Gastrocnemius medialis (tissue), 4 donors: ENCODE measurements at regions not wholly inside any gene's neighbourhood (a gene's known extent, or its start where the extent isn't known, plus 50 kb on each side); places are given as distances from the start of the nearest gene placed in this dataset.
"Not testable (repeated sequence)": the region's sequence is repeated elsewhere in the genome, so short reads cannot be mapped to it uniquely, and the experiment has no call there.

ENCODE experiments used
- ATAC-seq, 2 donors: fragments of 150-250 bp; one replicate each; pipeline ENCODE4 v1.9.1; 2016
- DNase-seq, 2 donors: peaks; one replicate each; pipeline ENCODE4 v3.0.0-alpha.2; 2019
- H3K27ac ChIP-seq, 4 donors: fragments of 200-600 bp; sonication (generic); 1 replicate in 1 of 4; 2 replicates in 3 of 4; pipeline ENCODE4 v1.5.1; 2016 to 2018; ENCODE audit warnings: mild to moderate bottlenecking in 2 of 4, moderate library complexity in 1 of 4
- H3K27me3 ChIP-seq, 3 donors: fragments of 200-600 bp; sonication (generic) in 2 of 3; 1 replicate in 1 of 3; 2 replicates in 2 of 3; pipeline versions ENCODE4 v1.5.1 to v1.6.0; 2016 to 2019; ENCODE audit warnings: mild to moderate bottlenecking in 1 of 3, moderate library complexity in 1 of 3
- H3K36me3 ChIP-seq, 2 donors: fragments of 200-600 bp; sonication (generic) in 1 of 2; one replicate each; pipeline ENCODE4 v1.5.1; 2017 to 2018
- H3K4me1 ChIP-seq, 2 donors: fragments of 200-600 bp; sonication (generic) in 1 of 2; one replicate each; pipeline ENCODE4 v1.5.1; 2016 to 2017; ENCODE audit warnings: mild to moderate bottlenecking in 2 of 2
- H3K4me3 ChIP-seq, 4 donors: fragments of 200-600 bp; sonication (generic) in 3 of 4; 1 replicate in 1 of 4; 2 replicates in 3 of 4; pipeline ENCODE4 v1.5.1; 2016 to 2019; ENCODE audit warnings: mild to moderate bottlenecking in 2 of 4
- H3K9me3 ChIP-seq, 3 donors: fragments of 200-600 bp; sonication (generic) in 2 of 3; 1 replicate in 1 of 3; 2 replicates in 2 of 3; pipeline ENCODE4 v1.5.1; 2016 to 2019
- POLR2A ChIP-seq, 2 donors: fragments of 450-650 bp; IDR thresholded peaks; one replicate each; pipeline ENCODE4 v1.6.1; 2017; ENCODE audit warnings: antibody characterized with exemption in 2 of 2, mild to moderate bottlenecking in 2 of 2, moderate library complexity in 2 of 2
- in situ Hi-C, 4 donors: fragments of 200-750 bp; cut with MboI; loops; one replicate each; pipeline versions ENCODE4 v1.15.0 to v1.8.0; 2017; ENCODE audit warnings: low sequenced_read_pairs in 4 of 4
- intact Hi-C: fragments of 100-400 bp; cut with DNase I; formaldehyde crosslinking; loops from one replicate; pipeline ENCODE4 v1.15.1; 2023; ENCODE audit warnings: low total_unique reads
- TF ChIP-seq, protein P1 (sequence below), 5 experiments: fragments of 450-650 bp in 3 of 5; fragments of 200-600 bp in 2 of 5; sonication (generic) in 2 of 5; IDR thresholded peaks in 4 of 5; conservative IDR thresholded peaks in 1 of 5; 1 replicate in 4 of 5; 2 replicates in 1 of 5; pipeline ENCODE4 v1.5.1; 2016 to 2019; ENCODE audit warnings: antibody characterized with exemption in 5 of 5, mild to moderate bottlenecking in 3 of 5, moderate library complexity in 3 of 5

DNA sequence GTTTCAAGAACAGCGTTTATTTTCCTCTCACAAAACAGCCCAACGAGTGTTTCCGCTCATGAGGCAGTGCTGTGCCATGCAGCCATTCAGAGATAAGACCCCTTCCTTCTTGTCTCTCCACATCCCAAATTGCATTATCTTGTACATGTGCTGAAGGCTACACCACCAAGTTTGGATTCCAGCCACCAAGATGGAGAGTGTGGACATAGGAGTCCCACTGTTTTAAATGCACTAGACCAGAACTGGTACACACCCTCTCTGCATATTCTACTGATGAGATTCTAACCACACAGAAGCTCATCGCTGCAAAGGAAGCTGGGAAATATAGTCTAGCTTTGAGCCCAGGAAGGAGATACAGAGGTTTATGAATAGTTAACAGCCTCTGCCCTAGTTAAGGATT, 509.4 kb downstream of the NFIB start:
- in situ Hi-C loops: no loop called here
- intact Hi-C loops: no loop called here
- Histone ChIP-seq H3K27me3 (no peaks in the 10 kb centered on the region), H3K4me3 (no peak overlapping the region), H3K4me1 (no peaks in the 10 kb centered on the region), H3K27ac (no peak overlapping the region), H3K9me3 (no peaks in the 10 kb centered on the region), H3K36me3 (no peaks in the 10 kb centered on the region)
- no peak for ATAC-seq
- DNase-seq: no peak
- no peak for TF ChIP-seq POLR2A (IDR thresholded peaks at IDR 0.05)
- TF ChIP-seq, protein P1, sequence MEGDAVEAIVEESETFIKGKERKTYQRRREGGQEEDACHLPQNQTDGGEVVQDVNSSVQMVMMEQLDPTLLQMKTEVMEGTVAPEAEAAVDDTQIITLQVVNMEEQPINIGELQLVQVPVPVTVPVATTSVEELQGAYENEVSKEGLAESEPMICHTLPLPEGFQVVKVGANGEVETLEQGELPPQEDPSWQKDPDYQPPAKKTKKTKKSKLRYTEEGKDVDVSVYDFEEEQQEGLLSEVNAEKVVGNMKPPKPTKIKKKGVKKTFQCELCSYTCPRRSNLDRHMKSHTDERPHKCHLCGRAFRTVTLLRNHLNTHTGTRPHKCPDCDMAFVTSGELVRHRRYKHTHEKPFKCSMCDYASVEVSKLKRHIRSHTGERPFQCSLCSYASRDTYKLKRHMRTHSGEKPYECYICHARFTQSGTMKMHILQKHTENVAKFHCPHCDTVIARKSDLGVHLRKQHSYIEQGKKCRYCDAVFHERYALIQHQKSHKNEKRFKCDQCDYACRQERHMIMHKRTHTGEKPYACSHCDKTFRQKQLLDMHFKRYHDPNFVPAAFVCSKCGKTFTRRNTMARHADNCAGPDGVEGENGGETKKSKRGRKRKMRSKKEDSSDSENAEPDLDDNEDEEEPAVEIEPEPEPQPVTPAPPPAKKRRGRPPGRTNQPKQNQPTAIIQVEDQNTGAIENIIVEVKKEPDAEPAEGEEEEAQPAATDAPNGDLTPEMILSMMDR (IDR thresholded peaks at IDR 0.05 in 4 of 5, conservative IDR thresholded peaks at IDR 0.05 in 1 of 5): no peak

DNA sequence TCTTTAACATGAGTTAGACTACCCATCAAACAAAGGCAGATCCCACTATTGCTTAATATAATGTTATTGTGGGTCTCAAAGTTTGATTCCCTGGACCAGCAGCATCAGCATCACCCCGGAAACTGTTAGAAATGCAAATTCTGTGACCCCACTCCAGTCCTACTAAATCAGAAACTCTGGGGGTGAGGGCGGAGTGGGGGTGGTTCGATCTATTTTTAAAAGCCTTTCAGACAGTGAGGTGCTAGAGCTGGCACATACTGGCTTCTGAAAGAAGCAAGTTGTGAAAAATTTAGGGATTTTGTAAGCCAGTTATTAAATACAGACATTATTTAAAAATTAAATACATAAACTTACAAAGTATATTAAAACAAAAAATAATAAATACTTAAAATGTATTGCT, 513.2 kb downstream of the NFIB start:
- Histone ChIP-seq H3K4me1 (no peaks in the 10 kb centered on the region), H3K4me3 (no peak overlapping the region), H3K9me3 (no peaks in the 10 kb centered on the region), H3K27ac (no peak overlapping the region), H3K36me3 (no peaks in the 10 kb centered on the region), H3K27me3 (no peaks in the 10 kb centered on the region)
- no peak for ATAC-seq
- no peak for TF ChIP-seq POLR2A (IDR thresholded peaks at IDR 0.05)
- TF ChIP-seq, protein P1 (IDR thresholded peaks at IDR 0.05 in 4 of 5, conservative IDR thresholded peaks at IDR 0.05 in 1 of 5): no peak
- intact Hi-C loops: no loop called here
- no peak for DNase-seq
- in situ Hi-C loops: no loop called here

DNA sequence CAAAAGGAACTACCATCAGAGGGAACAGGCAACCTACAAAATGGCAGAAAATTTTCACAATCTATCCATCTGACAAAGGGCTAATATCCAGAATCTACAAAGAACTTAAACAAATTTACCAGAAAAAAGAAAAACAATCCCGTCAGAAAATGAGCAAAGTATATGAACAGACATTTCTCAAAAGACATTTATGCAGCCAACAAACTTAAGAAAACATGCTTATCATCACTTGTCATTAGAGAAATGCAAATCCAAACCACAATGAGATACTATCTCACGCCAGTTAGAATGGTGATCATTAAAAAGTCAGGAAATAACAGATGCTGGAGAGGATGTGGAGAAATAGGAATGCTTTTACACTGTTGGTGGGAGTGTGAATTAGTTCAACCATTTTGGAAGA, 516.2 kb downstream of the NFIB start:
- H3K4me1 ChIP-seq, H3K27me3 ChIP-seq, H3K27ac ChIP-seq, H3K4me3 ChIP-seq, H3K36me3 ChIP-seq, H3K9me3 ChIP-seq, in situ Hi-C loops, ATAC-seq, DNase-seq, intact Hi-C loops: not testable (repeated sequence)

DNA sequence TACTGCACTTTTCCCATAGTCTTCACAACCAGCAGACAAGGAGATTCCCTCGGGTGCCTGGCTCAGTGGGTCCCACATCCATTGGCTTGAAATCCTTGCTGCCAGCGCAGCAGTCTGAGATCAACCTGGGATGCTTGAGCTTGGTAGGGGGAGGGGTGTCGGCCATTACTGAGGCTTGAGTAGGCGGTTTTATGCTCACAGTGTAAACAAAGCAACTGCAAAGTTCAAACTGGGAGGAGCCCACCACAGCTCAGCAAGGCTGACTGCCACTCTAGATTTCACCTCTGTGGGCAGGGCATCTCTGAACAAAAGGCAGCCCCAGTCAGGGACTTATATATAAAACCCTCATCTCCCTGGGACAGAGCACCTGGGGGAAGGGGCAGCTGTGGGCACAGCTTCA, 512.3 kb upstream of the MPDZ start:
- no peak overlapping the region for H3K4me3 ChIP-seq
- no peak for DNase-seq
- H3K9me3 ChIP-seq: no peaks in the 10 kb centered on the region
- H3K27ac ChIP-seq: no peak overlapping the region
- in situ Hi-C loops: no loop called here
- H3K27me3 ChIP-seq: no peaks in the 10 kb centered on the region
- no peaks in the 10 kb centered on the region for H3K36me3 ChIP-seq
- no peak for TF ChIP-seq POLR2A (IDR thresholded peaks at IDR 0.05)
- TF ChIP-seq, protein P1 (IDR thresholded peaks at IDR 0.05 in 4 of 5, conservative IDR thresholded peaks at IDR 0.05 in 1 of 5): no peak
- H3K4me1 ChIP-seq: peaks cover 14 to 19% of the 10 kb centered on the region in 2 donors
- ATAC-seq: no peak
- intact Hi-C loops: no loop called here

DNA sequence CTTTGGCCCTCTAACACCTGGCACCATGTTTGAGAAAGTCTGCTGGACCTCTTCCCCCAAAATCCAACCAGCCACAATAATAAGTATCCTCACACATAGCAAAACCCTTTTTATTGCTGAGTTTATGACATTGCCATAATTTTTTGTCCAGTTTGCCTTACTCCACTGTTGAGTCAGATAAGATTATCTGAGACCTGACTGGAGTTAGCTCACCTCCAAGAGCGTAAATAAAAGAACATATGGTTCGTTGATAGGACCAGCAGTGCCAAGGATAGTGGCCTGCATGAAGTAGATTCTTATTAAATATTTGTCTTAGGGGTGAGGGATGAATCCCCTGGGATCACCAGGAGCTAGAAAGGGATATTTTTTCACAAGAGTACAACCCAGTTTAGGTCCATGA, 510.6 kb upstream of the MPDZ start:
- Histone ChIP-seq H3K4me1 (peaks cover 19 to 21% of the 10 kb centered on the region in 2 donors), H3K36me3 (no peaks in the 10 kb centered on the region), H3K27me3 (no peaks in the 10 kb centered on the region), H3K4me3 (no peak overlapping the region), H3K9me3 (no peaks in the 10 kb centered on the region), H3K27ac (no peak overlapping the region)
- no peak for ATAC-seq
- intact Hi-C loops (no loop called here), in situ Hi-C loops (no loop called here)
- TF ChIP-seq, protein P1 (IDR thresholded peaks at IDR 0.05 in 4 of 5, conservative IDR thresholded peaks at IDR 0.05 in 1 of 5): no peak
- DNase-seq: no peak
